ENCODE measurements at regions not wholly inside any gene's neighbourhood (a gene's known extent, or its start where the extent isn't known, plus 50 kb on each side); places are given as distances from the start of the nearest gene placed in this dataset.

GRCh38 chr16:49057391-49057790 lies 224.2 kb downstream of the CBLN1 start:
- H3K27me3 Mint-ChIP-seq: peaks cover 5% of the 10 kb centered on the region
- H3K4me1 Mint-ChIP-seq (ENCODE audit: low read depth): no peaks in the 10 kb centered on the region
- H3K27ac Mint-ChIP-seq: no peak overlapping the region
- no peak overlapping the region for H3K4me3 Mint-ChIP-seq (ENCODE audit: low read depth)
- H3K9me3 Mint-ChIP-seq (ENCODE audit: low read depth): no peaks in the 10 kb centered on the region
- DNase-seq (ENCODE audit: low spot score, unreplicated experiment): no peak
- no peaks in the 10 kb centered on the region for H3K36me3 Mint-ChIP-seq (ENCODE audit: insufficient read depth)
- TF ChIP-seq CTCF (IDR thresholded peaks at IDR 0.05; ENCODE audit: unreplicated experiment): no peak

GRCh38 chr16:49056546-49056945 lies 225.1 kb downstream of the CBLN1 start:
- Mint-ChIP-seq H3K36me3 (ENCODE audit: insufficient read depth) (no peaks in the 10 kb centered on the region), H3K4me3 (ENCODE audit: low read depth) (no peak overlapping the region), H3K27ac (no peak overlapping the region), H3K9me3 (ENCODE audit: low read depth) (no peaks in the 10 kb centered on the region), H3K4me1 (ENCODE audit: low read depth) (no peaks in the 10 kb centered on the region), H3K27me3 (peaks cover 3% of the 10 kb centered on the region)
- no peak for DNase-seq (ENCODE audit: low spot score, unreplicated experiment)
- no peak for TF ChIP-seq CTCF (IDR thresholded peaks at IDR 0.05; ENCODE audit: unreplicated experiment)

DNA sequence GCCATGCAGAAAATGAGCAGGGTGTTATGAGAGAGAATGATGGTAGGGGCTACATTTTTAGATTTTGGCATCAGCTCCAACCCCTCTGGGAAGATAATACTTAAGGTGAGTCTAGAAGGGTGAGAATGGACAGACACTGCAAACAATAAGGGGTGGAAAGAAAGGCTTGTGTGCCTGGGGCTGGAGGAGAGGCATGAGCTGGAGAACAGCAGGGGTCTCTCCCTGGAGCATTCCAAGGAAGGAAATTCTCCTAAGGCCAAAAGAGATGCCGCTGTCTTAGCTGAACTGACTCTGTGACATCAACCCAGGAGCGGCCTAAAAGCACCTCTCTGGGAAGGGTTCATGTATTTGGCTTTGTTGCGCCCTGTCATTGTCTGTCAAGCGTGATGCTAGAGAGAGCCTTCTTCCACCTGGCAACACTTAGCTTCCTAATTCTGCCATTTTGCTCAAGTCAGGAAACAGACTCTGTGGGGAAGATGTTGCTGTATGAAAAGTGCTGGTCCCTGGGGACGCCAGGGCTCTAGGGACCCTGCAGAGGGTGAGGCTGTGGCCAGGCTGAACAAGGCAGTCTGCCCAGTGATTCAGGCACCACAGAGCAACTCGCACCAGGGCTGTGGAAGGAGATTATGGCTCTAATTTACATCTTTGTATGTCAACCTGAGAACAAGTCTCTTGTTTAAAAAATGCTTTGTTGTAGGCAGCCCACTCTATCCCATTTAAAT lies 225.7 kb downstream of the CBLN1 start:
- Mint-ChIP-seq H3K36me3 (ENCODE audit: insufficient read depth) (no peaks in the 10 kb centered on the region), H3K4me3 (ENCODE audit: low read depth) (no peak overlapping the region), H3K27ac (no peak overlapping the region), H3K4me1 (ENCODE audit: low read depth) (no peaks in the 10 kb centered on the region), H3K27me3 (peaks cover 7% of the 10 kb centered on the region), H3K9me3 (ENCODE audit: low read depth) (no peaks in the 10 kb centered on the region)
- no peak for TF ChIP-seq CTCF (IDR thresholded peaks at IDR 0.05; ENCODE audit: unreplicated experiment)
- DNase-seq (ENCODE audit: low spot score, unreplicated experiment): no peak

DNA sequence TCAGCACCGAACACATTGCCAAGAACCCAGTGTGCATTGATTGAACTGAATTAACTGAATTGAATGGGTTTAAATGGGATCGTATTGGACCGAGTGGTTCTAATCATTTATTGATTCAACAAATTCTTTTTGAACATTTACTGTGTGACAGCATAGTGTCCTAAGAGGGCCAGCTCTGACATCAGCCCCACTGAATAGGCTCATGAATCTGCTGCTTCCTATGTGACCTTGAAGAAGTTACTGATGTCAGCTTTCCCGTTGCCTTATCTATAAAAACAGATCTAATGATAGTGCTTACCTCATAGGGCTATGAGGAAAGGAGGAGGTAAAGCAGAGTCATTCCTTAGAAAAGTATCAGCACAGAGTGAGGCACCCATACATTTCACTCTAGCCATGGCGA lies 226.3 kb downstream of the CBLN1 start:
- Mint-ChIP-seq H3K9me3 (ENCODE audit: low read depth) (no peaks in the 10 kb centered on the region), H3K4me1 (ENCODE audit: low read depth) (no peaks in the 10 kb centered on the region), H3K4me3 (ENCODE audit: low read depth) (no peak overlapping the region), H3K27me3 (peaks cover 9% of the 10 kb centered on the region), H3K27ac (no peak overlapping the region), H3K36me3 (ENCODE audit: insufficient read depth) (no peaks in the 10 kb centered on the region)
- no peak for TF ChIP-seq CTCF (IDR thresholded peaks at IDR 0.05; ENCODE audit: unreplicated experiment)
- DNase-seq (ENCODE audit: low spot score, unreplicated experiment): no peak

DNA sequence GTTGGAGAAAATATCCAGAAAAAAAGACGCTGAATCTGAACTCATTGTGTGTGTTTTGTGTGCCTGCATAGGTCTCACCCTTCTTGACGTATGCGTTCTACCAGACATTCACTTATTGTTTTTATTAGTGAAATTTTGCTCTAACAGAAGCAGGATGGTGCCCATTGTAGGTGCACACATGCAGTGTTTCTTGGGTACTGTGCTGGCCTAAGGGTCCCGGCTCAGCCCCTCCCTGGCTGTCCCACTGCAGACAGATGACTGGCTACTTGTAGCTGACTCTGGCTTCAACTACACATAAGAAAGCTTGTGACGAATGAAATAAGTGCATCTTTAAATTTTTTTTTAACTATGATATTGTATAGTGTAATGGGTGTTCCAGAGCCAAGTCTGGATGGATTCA lies 227.0 kb downstream of the CBLN1 start:
- Mint-ChIP-seq H3K27me3 (peaks cover 9% of the 10 kb centered on the region), H3K9me3 (ENCODE audit: low read depth) (no peaks in the 10 kb centered on the region), H3K27ac (no peak overlapping the region), H3K4me3 (ENCODE audit: low read depth) (no peak overlapping the region), H3K4me1 (ENCODE audit: low read depth) (no peaks in the 10 kb centered on the region), H3K36me3 (ENCODE audit: insufficient read depth) (no peaks in the 10 kb centered on the region)
- DNase-seq (ENCODE audit: low spot score, unreplicated experiment): no peak
- TF ChIP-seq CTCF (IDR thresholded peaks at IDR 0.05; ENCODE audit: unreplicated experiment): no peak

Measured in progenitor cell of endocrine pancreas (in vitro differentiated cells).